NCI-H1694 (cell line): ENCODE measurements at regions not wholly inside any gene's neighbourhood (a gene's known extent, or its start where the extent isn't known, plus 50 kb on each side); places are given as distances from the start of the nearest gene placed in this dataset.
"Not testable (repeated sequence)": the region's sequence is repeated elsewhere in the genome, so short reads cannot be mapped to it uniquely, and the experiment has no call there.

Experiments used
- DNase-seq: peaks from one replicate; lab custom pipeline; 2025; lab: John Stamatoyannopoulos, UW

GRCh38 chr12:115811045-115811444, 466.4 kb downstream of the MED13L start:
- DNase-seq = no peak

- DNase-seq = no peak
These were observed 467.2 kb downstream of the MED13L start for GRCh38 chr12:115810122-115810901.

- no peak for DNase-seq
These were observed 471.5 kb downstream of the MED13L start for GRCh38 chr12:115806000-115806399.

- DNase-seq = no peak
These were observed 474.7 kb downstream of the MED13L start for GRCh38 chr12:115802767-115803166.

GRCh38 chr12:115801871-115802270, 475.6 kb downstream of the MED13L start:
- no peak for DNase-seq

- no peak for DNase-seq
These were observed 477.9 kb downstream of the MED13L start for GRCh38 chr12:115799610-115800009.

- no peak for DNase-seq
These were observed 479.1 kb downstream of the MED13L start for GRCh38 chr12:115798309-115798917.

GRCh38 chr12:115794659-115795081, 482.8 kb downstream of the MED13L start:
- DNase-seq = no peak

- DNase-seq = no peak
These were observed 486.2 kb downstream of the MED13L start for GRCh38 chr12:115791331-115791730.

- no peak for DNase-seq
These were observed 487.0 kb downstream of the MED13L start for GRCh38 chr12:115790526-115790925.

- not testable (repeated sequence) for DNase-seq
These were observed 491.0 kb downstream of the MED13L start for GRCh38 chr12:115786490-115786889.

GRCh38 chr12:115785548-115785947, 491.9 kb downstream of the MED13L start:
- no peak for DNase-seq

GRCh38 chr12:115776399-115776798, 501.1 kb downstream of the MED13L start:
- no peak for DNase-seq

GRCh38 chr12:115774148-115774895, 503.2 kb downstream of the MED13L start:
- DNase-seq = no peak

GRCh38 chr12:115771601-115772000, 505.9 kb downstream of the MED13L start:
- no peak for DNase-seq

GRCh38 chr12:115771065-115771464, 506.4 kb downstream of the MED13L start:
- no peak for DNase-seq

GRCh38 chr12:115770643-115771042, 506.9 kb downstream of the MED13L start:
- DNase-seq = no peak

GRCh38 chr12:115767916-115768315, 509.6 kb downstream of the MED13L start:
- DNase-seq = no peak

- DNase-seq = no peak
These were observed 513.4 kb downstream of the MED13L start for GRCh38 chr12:115763982-115764621.

- DNase-seq = no peak
These were observed 514.1 kb downstream of the MED13L start for GRCh38 chr12:115763376-115763775.

- DNase-seq = no peak
These were observed 514.6 kb downstream of the MED13L start for GRCh38 chr12:115762936-115763335.

- DNase-seq = no peak
These were observed 515.7 kb downstream of the MED13L start for GRCh38 chr12:115761784-115762183.
